HEK293 (cell line): ENCODE measurements at regions not wholly inside any gene's neighbourhood (a gene's known extent, or its start where the extent isn't known, plus 50 kb on each side); places are given as distances from the start of the nearest gene placed in this dataset.
A peak's percentile ranks its signal among the peaks of the same experiment; 100 is the strongest.

Experiments used
- AEBP2 ChIP-seq: fragments of 450-650 bp; formaldehyde crosslinking; IDR thresholded peaks from 2 replicates; pipeline ENCODE4 v1.5.1; 2016; ENCODE audit warnings: missing biosample characterization, missing genetic modification characterization, borderline replicate concordance
- BCL11A ChIP-seq: fragments of 450-650 bp; formaldehyde crosslinking; IDR thresholded peaks from 2 replicates; pipeline ENCODE4 v1.5.1; 2016; ENCODE audit warnings: low read depth, missing biosample characterization, missing genetic modification characterization
- EGR2 ChIP-seq: fragments of 450-650 bp; formaldehyde crosslinking; IDR thresholded peaks from 2 replicates; pipeline ENCODE4 v1.5.1; 2016; ENCODE audit warnings: low read depth, missing biosample characterization, missing genetic modification characterization
- HOXC10 ChIP-seq: sonication (generic); formaldehyde crosslinking; IDR thresholded peaks from 2 replicates; pipeline ENCODE4 v1.8.1; 2023; ENCODE audit warnings: mild to moderate bottlenecking, missing genetic modification reagents
- IKZF3 ChIP-seq: fragments of 450-650 bp; IDR thresholded peaks from 2 replicates; pipeline ENCODE4 v1.5.0; 2018; ENCODE audit warnings: missing biosample characterization, mild to moderate bottlenecking, missing genetic modification characterization, moderate library complexity
- KLF9 ChIP-seq: fragments of 450-650 bp; formaldehyde crosslinking; IDR thresholded peaks from 2 replicates; pipeline ENCODE4 v1.5.1; 2016; ENCODE audit warnings: missing biosample characterization, missing genetic modification characterization, low read depth
- OVOL3 ChIP-seq: fragments of 450-650 bp; formaldehyde crosslinking; IDR thresholded peaks from 2 replicates; pipeline ENCODE4 v1.5.1; 2016; ENCODE audit warnings: missing biosample characterization, missing genetic modification characterization
- SCRT1 ChIP-seq: fragments of 450-650 bp; formaldehyde crosslinking; IDR thresholded peaks from 2 replicates; pipeline ENCODE4 v1.5.1; 2016; ENCODE audit warnings: missing biosample characterization, missing genetic modification characterization, borderline replicate concordance
- SETDB1 ChIP-seq: IDR thresholded peaks from one replicate; pipeline ENCODE4 v1.6.1; 2017; ENCODE audit warnings: mild to moderate bottlenecking, low read length, moderate library complexity, mixed read lengths; ENCODE audit not compliant: insufficient read length
- SP2 ChIP-seq: fragments of 450-650 bp; formaldehyde crosslinking; IDR thresholded peaks from 2 replicates; pipeline ENCODE4 v1.5.1; 2016; ENCODE audit warnings: missing biosample characterization, missing genetic modification characterization
- SP7 ChIP-seq: fragments of 450-650 bp; formaldehyde crosslinking; IDR thresholded peaks from 2 replicates; pipeline ENCODE4 v1.5.1; 2016; ENCODE audit warnings: missing biosample characterization, missing genetic modification characterization
- TCF7L2 ChIP-seq: IDR thresholded peaks from 2 replicates; pipeline ENCODE4 v1.6.1; 2011; ENCODE audit warnings: low read depth, mild to moderate bottlenecking, inconsistent platforms, low read length, moderate library complexity, borderline replicate concordance
- YY1 ChIP-seq: fragments of 450-650 bp; formaldehyde crosslinking; IDR thresholded peaks from 2 replicates; pipeline ENCODE4 v1.5.1; 2018; ENCODE audit warnings: missing biosample characterization, missing genetic modification characterization
- ZBTB17 ChIP-seq: fragments of 450-650 bp; formaldehyde crosslinking; IDR thresholded peaks from 2 replicates; pipeline ENCODE4 v1.5.1; 2016; ENCODE audit warnings: missing biosample characterization, missing genetic modification characterization
- ZBTB26 ChIP-seq: fragments of 450-650 bp; formaldehyde crosslinking; optimal IDR thresholded peaks from 2 replicates; pipeline ENCODE3; 2016; ENCODE audit warnings: missing biosample characterization, mild to moderate bottlenecking, missing genetic modification characterization
- ZNF140 ChIP-seq: fragments of 450-650 bp; formaldehyde crosslinking; IDR thresholded peaks from 2 replicates; pipeline ENCODE4 v1.5.1; 2016; ENCODE audit warnings: missing biosample characterization, missing genetic modification characterization
- ZNF169 ChIP-seq: fragments of 450-650 bp; formaldehyde crosslinking; IDR thresholded peaks from 2 replicates; pipeline ENCODE4 v1.5.1; 2016; ENCODE audit warnings: missing biosample characterization, missing genetic modification characterization
- ZNF2 ChIP-seq: fragments of 450-650 bp; formaldehyde crosslinking; IDR thresholded peaks from 2 replicates; pipeline ENCODE4 v1.5.1; 2016; ENCODE audit warnings: missing biosample characterization, missing genetic modification characterization
- ZNF248 ChIP-seq: fragments of 450-650 bp; formaldehyde crosslinking; IDR thresholded peaks from 2 replicates; pipeline ENCODE4 v1.5.1; 2017; ENCODE audit warnings: missing biosample characterization, missing genetic modification characterization
- ZNF266 ChIP-seq: fragments of 450-650 bp; formaldehyde crosslinking; IDR thresholded peaks from 2 replicates; pipeline ENCODE4 v1.5.1; 2016; ENCODE audit warnings: missing biosample characterization, missing genetic modification characterization, low read depth
- ZNF292 ChIP-seq: fragments of 450-650 bp; formaldehyde crosslinking; IDR thresholded peaks from 2 replicates; pipeline ENCODE4 v1.5.1; 2016; ENCODE audit warnings: low read depth, missing biosample characterization, missing genetic modification characterization, borderline replicate concordance
- ZNF311 ChIP-seq: fragments of 450-650 bp; formaldehyde crosslinking; IDR thresholded peaks from 2 replicates; pipeline ENCODE4 v1.5.1; 2017; ENCODE audit warnings: missing biosample characterization, missing genetic modification characterization, borderline replicate concordance
- ZNF324 ChIP-seq: fragments of 450-650 bp; formaldehyde crosslinking; IDR thresholded peaks from 2 replicates; pipeline ENCODE4 v1.5.1; 2016; ENCODE audit warnings: missing biosample characterization, missing genetic modification characterization
- ZNF433 ChIP-seq: fragments of 450-650 bp; formaldehyde crosslinking; IDR thresholded peaks from 2 replicates; pipeline ENCODE4 v1.5.1; 2016; ENCODE audit warnings: missing biosample characterization, missing genetic modification characterization, low read depth
- ZNF488 ChIP-seq: fragments of 450-650 bp; formaldehyde crosslinking; IDR thresholded peaks from 2 replicates; pipeline ENCODE4 v1.5.1; 2016; ENCODE audit warnings: missing biosample characterization, missing genetic modification characterization
- ZNF596 ChIP-seq: fragments of 450-650 bp; IDR thresholded peaks from 2 replicates; pipeline ENCODE4 v1.5.0; 2018; ENCODE audit warnings: missing biosample characterization, mild to moderate bottlenecking, missing genetic modification characterization, moderate library complexity
- ZNF791 ChIP-seq: fragments of 450-650 bp; formaldehyde crosslinking; IDR thresholded peaks from 2 replicates; pipeline ENCODE4 v1.5.1; 2016; ENCODE audit warnings: missing biosample characterization, missing genetic modification characterization
- ZNF792 ChIP-seq: fragments of 450-650 bp; formaldehyde crosslinking; IDR thresholded peaks from 2 replicates; pipeline ENCODE4 v1.5.1; 2016; ENCODE audit warnings: missing biosample characterization, missing genetic modification characterization
- ZSCAN16 ChIP-seq: fragments of 450-650 bp; formaldehyde crosslinking; IDR thresholded peaks from 2 replicates; pipeline ENCODE4 v1.5.1; 2016; ENCODE audit warnings: missing biosample characterization, missing genetic modification characterization
- TF ChIP-seq, protein P1 (sequence below): fragments of 450-650 bp; IDR thresholded peaks from 2 replicates; pipeline ENCODE4 v1.5.1; 2018; ENCODE audit warnings: missing biosample characterization, mild to moderate bottlenecking, missing genetic modification characterization
- TF ChIP-seq, protein P2 (sequence below): fragments of 450-650 bp; formaldehyde crosslinking; IDR thresholded peaks from 2 replicates; pipeline ENCODE4 v1.5.1; 2016; ENCODE audit warnings: missing biosample characterization, missing genetic modification characterization

- TF ChIP-seq, protein P1, sequence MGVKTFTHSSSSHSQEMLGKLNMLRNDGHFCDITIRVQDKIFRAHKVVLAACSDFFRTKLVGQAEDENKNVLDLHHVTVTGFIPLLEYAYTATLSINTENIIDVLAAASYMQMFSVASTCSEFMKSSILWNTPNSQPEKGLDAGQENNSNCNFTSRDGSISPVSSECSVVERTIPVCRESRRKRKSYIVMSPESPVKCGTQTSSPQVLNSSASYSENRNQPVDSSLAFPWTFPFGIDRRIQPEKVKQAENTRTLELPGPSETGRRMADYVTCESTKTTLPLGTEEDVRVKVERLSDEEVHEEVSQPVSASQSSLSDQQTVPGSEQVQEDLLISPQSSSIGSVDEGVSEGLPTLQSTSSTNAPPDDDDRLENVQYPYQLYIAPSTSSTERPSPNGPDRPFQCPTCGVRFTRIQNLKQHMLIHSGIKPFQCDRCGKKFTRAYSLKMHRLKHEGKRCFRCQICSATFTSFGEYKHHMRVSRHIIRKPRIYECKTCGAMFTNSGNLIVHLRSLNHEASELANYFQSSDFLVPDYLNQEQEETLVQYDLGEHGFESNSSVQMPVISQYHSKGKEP (tag by site-specific recombination) = no peak
- TF ChIP-seq YY1 (tag by site-specific recombination) (no peak), ZBTB17 (no peak), ZNF311 (tag by site-specific recombination) (no peak), AEBP2 (tag by site-specific recombination) (no peak), ZNF488 (no peak), KLF9 (tag by site-specific recombination) (peak; percentile 43), ZNF248 (no peak), ZNF140 (tag by site-specific recombination) (no peak), SCRT1 (tag by site-specific recombination) (no peak), SP2 (tag by site-specific recombination) (no peak), TCF7L2 (no peak), SP7 (tag by site-specific recombination) (peak; percentile 55), ZNF169 (tag by site-specific recombination) (no peak), ZNF791 (tag by site-specific recombination) (no peak), ZNF596 (tag by site-specific recombination) (no peak), ZNF266 (no peak), ZBTB26 (tag by site-specific recombination) (no peak), EGR2 (tag by site-specific recombination) (no peak), BCL11A (tag by site-specific recombination) (no peak), ZNF792 (tag by site-specific recombination) (no peak), ZSCAN16 (tag by site-specific recombination) (no peak), ZNF292 (no peak), ZNF324 (peak; percentile 50; the same call in 1 of the 2 replicates), ZNF433 (no peak), OVOL3 (tag by site-specific recombination) (no peak), IKZF3 (tag by site-specific recombination) (no peak), ZNF2 (tag by site-specific recombination) (peak; percentile 80; the same call in 1 of the 2 replicates), SETDB1 (no peak), HOXC10 (CRISPR knock-in tag) (no peak)
- TF ChIP-seq, protein P2, sequence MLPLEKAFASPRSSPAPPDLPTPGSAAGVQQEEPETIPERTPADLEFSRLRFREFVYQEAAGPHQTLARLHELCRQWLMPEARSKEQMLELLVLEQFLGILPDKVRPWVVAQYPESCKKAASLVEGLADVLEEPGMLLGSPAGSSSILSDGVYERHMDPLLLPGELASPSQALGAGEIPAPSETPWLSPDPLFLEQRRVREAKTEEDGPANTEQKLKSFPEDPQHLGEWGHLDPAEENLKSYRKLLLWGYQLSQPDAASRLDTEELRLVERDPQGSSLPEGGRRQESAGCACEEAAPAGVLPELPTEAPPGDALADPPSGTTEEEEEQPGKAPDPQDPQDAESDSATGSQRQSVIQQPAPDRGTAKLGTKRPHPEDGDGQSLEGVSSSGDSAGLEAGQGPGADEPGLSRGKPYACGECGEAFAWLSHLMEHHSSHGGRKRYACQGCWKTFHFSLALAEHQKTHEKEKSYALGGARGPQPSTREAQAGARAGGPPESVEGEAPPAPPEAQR (tag by site-specific recombination) = no peak
Measured at GRCh38 chr6:28802417-28803336, 121.1 kb downstream of the TRIM27 start (continued).
